Activated CD4-positive, alpha-beta T cell treated with anti-CD3 and anti-CD28 coated beads, Interleukin-2, amount 10 ng/mL, durations not matched to agents 7 days and 5 days (primary cell): ENCODE measurements at regions not wholly inside any gene's neighbourhood (a gene's known extent, or its start where the extent isn't known, plus 50 kb on each side); places are given as distances from the start of the nearest gene placed in this dataset.
"Not testable (repeated sequence)": the region's sequence is repeated elsewhere in the genome, so short reads cannot be mapped to it uniquely, and the experiment has no call there.

Experiments used
- CTCF ChIA-PET: fragments of 350-600 bp; sonication (Branson Sonifier 250); formaldehyde crosslinking; loops from one replicate; lab custom pipeline; 2021; ENCODE audit warnings: antibody characterized with exemption; lab: Charles Lee
- POLR2A ChIA-PET: fragments of 350-600 bp; sonication (Branson Sonifier 250); formaldehyde crosslinking; loops from one replicate; lab custom pipeline; 2021; ENCODE audit warnings: antibody characterized with exemption; lab: Charles Lee
- DNase-seq: peaks from one replicate; pipeline ENCODE4 v3.0.0-alpha.2; 2020
- H3K27ac Mint-ChIP-seq: one replicate; pipeline ENCODE4 v1.8.0; 2021; ENCODE audit warnings: mild to moderate bottlenecking, moderate library complexity, mixed read lengths
- H3K27me3 Mint-ChIP-seq: one replicate; pipeline ENCODE4 v1.8.0; 2021; ENCODE audit warnings: mixed read lengths
- H3K36me3 Mint-ChIP-seq: one replicate; pipeline ENCODE4 v1.8.0; 2021; ENCODE audit warnings: low read depth, mixed read lengths
- H3K4me1 Mint-ChIP-seq: one replicate; pipeline ENCODE4 v1.8.0; 2021; ENCODE audit warnings: mixed read lengths
- H3K4me3 Mint-ChIP-seq: one replicate; pipeline ENCODE4 v1.8.0; 2021; ENCODE audit warnings: mild to moderate bottlenecking, moderate library complexity, mixed read lengths
- H3K9me3 Mint-ChIP-seq: one replicate; pipeline ENCODE4 v1.8.0; 2021; ENCODE audit warnings: mixed read lengths

GRCh38 chr5:172541099-172541772 is 86.9 kb upstream of the SH3PXD2B start:
- ChIA-PET POLR2A (no interaction called here), CTCF (interaction anchor here (0.6 to 0.9 kb wide), 2 partner anchors 21 to 162 kb away, joined by 3 to 4 read pairs; no protein-coding TSS in a partner anchor)
- DNase-seq, result no peak
- no peaks in the 10 kb centered on the region for H3K36me3 Mint-ChIP-seq
- H3K9me3 Mint-ChIP-seq, result no peaks in the 10 kb centered on the region
- peaks cover under 1% of the 10 kb centered on the region for H3K27me3 Mint-ChIP-seq
- H3K4me3 Mint-ChIP-seq, result no peak overlapping the region
- no peaks in the 10 kb centered on the region for H3K4me1 Mint-ChIP-seq
- H3K27ac Mint-ChIP-seq, result no peak overlapping the region

- H3K27me3 Mint-ChIP-seq, result peaks cover 2% of the 10 kb centered on the region
- H3K27ac Mint-ChIP-seq, result no peak overlapping the region
- no peaks in the 10 kb centered on the region for H3K9me3 Mint-ChIP-seq
- H3K36me3 Mint-ChIP-seq, result no peaks in the 10 kb centered on the region
- CTCF ChIA-PET, result interaction anchor here (0.9 kb wide), 1 partner anchor 22 kb away, joined by 3 read pairs; no protein-coding TSS in a partner anchor
- POLR2A ChIA-PET, result no interaction called here
- no peak overlapping the region for H3K4me3 Mint-ChIP-seq
- no peaks in the 10 kb centered on the region for H3K4me1 Mint-ChIP-seq
- no peak for DNase-seq
Measured at GRCh38 chr5:172540099-172540870, 86.0 kb upstream of the SH3PXD2B start.

GRCh38 chr5:172535108-172535445 is 80.8 kb upstream of the SH3PXD2B start:
- CTCF ChIA-PET, result no interaction called here

GRCh38 chr5:172534229-172535107 is 80.1 kb upstream of the SH3PXD2B start:
- Mint-ChIP-seq H3K4me3 (no peak overlapping the region), H3K27ac (no peak overlapping the region), H3K27me3 (peaks cover 5% of the 10 kb centered on the region), H3K9me3 (no peaks in the 10 kb centered on the region), H3K36me3 (no peaks in the 10 kb centered on the region), H3K4me1 (no peaks in the 10 kb centered on the region)
- ChIA-PET POLR2A (no interaction called here), CTCF (no interaction called here)
- DNase-seq, result no peak

More at GRCh38 chr5:172535108-172535445, 80.8 kb upstream of the SH3PXD2B start:
- POLR2A ChIA-PET, result no interaction called here
- DNase-seq, result no peak
- no peaks in the 10 kb centered on the region for H3K4me1 Mint-ChIP-seq
- no peaks in the 10 kb centered on the region for H3K9me3 Mint-ChIP-seq
- peaks cover 5% of the 10 kb centered on the region for H3K27me3 Mint-ChIP-seq
- no peak overlapping the region for H3K27ac Mint-ChIP-seq
- no peak overlapping the region for H3K4me3 Mint-ChIP-seq
- no peaks in the 10 kb centered on the region for H3K36me3 Mint-ChIP-seq

GRCh38 chr5:172533399-172534228 is 79.3 kb upstream of the SH3PXD2B start:
- no peak overlapping the region for H3K27ac Mint-ChIP-seq
- DNase-seq, result no peak
- no peaks in the 10 kb centered on the region for H3K36me3 Mint-ChIP-seq
- H3K4me1 Mint-ChIP-seq, result no peaks in the 10 kb centered on the region
- no peak overlapping the region for H3K4me3 Mint-ChIP-seq
- peaks cover 5% of the 10 kb centered on the region for H3K27me3 Mint-ChIP-seq
- no peaks in the 10 kb centered on the region for H3K9me3 Mint-ChIP-seq
- POLR2A ChIA-PET, result no interaction called here
- CTCF ChIA-PET, result no interaction called here

DNA sequence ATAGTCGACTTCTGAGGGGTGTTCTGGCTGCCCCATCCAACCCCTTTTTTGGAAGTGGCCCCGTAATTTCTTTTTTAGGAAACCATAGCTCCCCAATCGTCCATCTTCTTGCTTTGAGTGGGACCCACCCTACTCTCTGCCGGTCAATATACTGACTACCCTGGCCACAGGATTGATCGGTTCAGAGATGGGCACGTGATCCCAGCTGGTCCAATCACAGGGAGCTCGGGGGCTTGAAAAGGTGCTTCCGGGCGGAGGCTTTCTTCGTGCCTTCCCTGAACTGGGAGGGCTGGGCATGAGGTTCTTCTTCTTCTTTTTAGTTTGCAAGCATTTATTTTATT is 78.7 kb upstream of the SH3PXD2B start:
- Mint-ChIP-seq H3K9me3 (no peaks in the 10 kb centered on the region), H3K4me3 (no peak overlapping the region), H3K27ac (no peak overlapping the region), H3K36me3 (no peaks in the 10 kb centered on the region), H3K27me3 (peaks cover 8% of the 10 kb centered on the region), H3K4me1 (no peaks in the 10 kb centered on the region)
- ChIA-PET CTCF (no interaction called here), POLR2A (no interaction called here)
- DNase-seq, result no peak

GRCh38 chr5:172532439-172532838 is 78.1 kb upstream of the SH3PXD2B start:
- H3K27me3 Mint-ChIP-seq, H3K36me3 Mint-ChIP-seq, DNase-seq, H3K4me3 Mint-ChIP-seq, H3K4me1 Mint-ChIP-seq, H3K9me3 Mint-ChIP-seq, H3K27ac Mint-ChIP-seq, POLR2A ChIA-PET: not testable (repeated sequence)
- CTCF ChIA-PET, result interaction anchor here (1.4 kb wide), 1 partner anchor 56 kb away, joined by 5 read pairs; no protein-coding TSS in a partner anchor

DNA sequence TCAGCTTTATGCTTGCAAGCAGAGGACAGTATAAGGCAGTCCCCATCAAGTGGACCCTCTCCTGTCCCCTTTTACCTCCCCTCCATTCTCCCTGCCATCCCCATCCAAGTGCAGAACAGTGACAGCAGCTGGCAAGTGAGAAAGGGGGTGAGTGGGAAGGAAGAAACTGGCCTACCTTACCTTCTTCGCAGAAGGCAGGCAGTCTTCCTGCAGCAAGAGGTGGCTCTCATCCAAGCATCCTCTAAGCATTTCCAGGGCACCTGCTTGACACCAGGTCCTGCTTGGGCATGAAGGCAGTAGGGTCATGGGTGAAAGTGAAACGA is 77.3 kb upstream of the SH3PXD2B start:
- H3K36me3 Mint-ChIP-seq, result no peaks in the 10 kb centered on the region
- H3K4me1 Mint-ChIP-seq, result no peaks in the 10 kb centered on the region
- H3K27ac Mint-ChIP-seq, result no peak overlapping the region
- ChIA-PET CTCF (interaction anchor here (1.4 kb wide), 1 partner anchor 56 kb away, joined by 5 read pairs; no protein-coding TSS in a partner anchor), POLR2A (no interaction called here)
- no peaks in the 10 kb centered on the region for H3K9me3 Mint-ChIP-seq
- H3K4me3 Mint-ChIP-seq, result no peak overlapping the region
- peaks cover 8% of the 10 kb centered on the region for H3K27me3 Mint-ChIP-seq
- no peak for DNase-seq

DNA sequence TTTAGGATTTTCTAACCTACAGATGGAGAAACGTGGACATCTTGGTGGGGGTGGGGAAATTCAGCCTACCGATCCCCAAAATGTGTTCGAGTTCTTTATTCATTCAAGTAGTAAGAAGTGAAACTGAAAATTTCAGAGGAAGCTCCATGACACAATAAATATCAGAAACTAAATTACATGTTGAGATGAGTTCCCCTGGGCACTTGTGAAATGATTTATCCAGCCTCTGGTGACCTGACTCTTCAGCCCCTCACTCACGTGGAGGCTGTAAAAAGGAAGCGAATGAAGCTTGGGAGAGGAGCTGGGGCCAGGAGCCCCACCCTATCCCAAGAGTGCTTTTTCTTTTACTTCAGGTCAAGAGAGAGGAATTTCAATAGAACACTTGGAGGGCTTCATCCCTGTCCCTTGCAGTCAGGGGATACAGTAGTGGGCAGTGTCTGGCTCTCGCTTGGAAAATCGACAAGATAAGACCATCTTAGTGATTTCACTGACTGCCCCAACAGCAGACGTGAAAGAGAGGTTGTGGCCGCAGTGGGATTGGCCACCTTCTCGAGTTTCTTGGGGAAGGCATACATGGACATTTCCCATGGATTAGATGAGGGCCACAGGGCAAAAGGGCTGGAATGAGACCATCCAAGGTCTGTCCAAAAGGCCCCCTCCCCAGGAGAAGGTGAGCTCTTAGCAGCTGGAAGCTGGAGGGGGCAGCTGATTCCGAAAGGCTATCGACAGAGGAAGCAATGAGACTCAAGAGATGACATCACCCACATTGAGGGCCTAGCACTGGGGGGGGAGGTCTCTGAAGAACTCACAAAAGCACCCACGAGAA is 76.8 kb upstream of the SH3PXD2B start:
- POLR2A ChIA-PET, result no interaction called here
- Mint-ChIP-seq H3K27me3 (peaks cover 6% of the 10 kb centered on the region), H3K9me3 (no peaks in the 10 kb centered on the region), H3K4me1 (no peaks in the 10 kb centered on the region), H3K4me3 (no peak overlapping the region), H3K36me3 (no peaks in the 10 kb centered on the region), H3K27ac (no peak overlapping the region)
- CTCF ChIA-PET, result interaction anchor here (1.4 kb wide), 1 partner anchor 57 kb away, joined by 5 read pairs; no protein-coding TSS in a partner anchor
- DNase-seq, result no peak

- H3K27me3 Mint-ChIP-seq, result peaks cover 6% of the 10 kb centered on the region
- no peak for DNase-seq
- H3K4me3 Mint-ChIP-seq, result no peak overlapping the region
- no peak overlapping the region for H3K27ac Mint-ChIP-seq
- ChIA-PET CTCF (no interaction called here), POLR2A (no interaction called here)
- H3K36me3 Mint-ChIP-seq, result no peaks in the 10 kb centered on the region
- no peaks in the 10 kb centered on the region for H3K9me3 Mint-ChIP-seq
- H3K4me1 Mint-ChIP-seq, result no peaks in the 10 kb centered on the region
Measured at GRCh38 chr5:172530406-172530805, 76.1 kb upstream of the SH3PXD2B start.

GRCh38 chr5:172529896-172530295 is 75.6 kb upstream of the SH3PXD2B start:
- Mint-ChIP-seq H3K4me1 (no peaks in the 10 kb centered on the region), H3K9me3 (no peaks in the 10 kb centered on the region), H3K36me3 (no peaks in the 10 kb centered on the region), H3K4me3 (no peak overlapping the region), H3K27me3 (peaks cover 6% of the 10 kb centered on the region), H3K27ac (no peak overlapping the region)
- ChIA-PET CTCF (no interaction called here), POLR2A (no interaction called here)
- DNase-seq, result no peak

- ChIA-PET CTCF (interaction anchor here (0.6 to 0.7 kb wide), 2 partner anchors 14 to 376 kb away, joined by 3 read pairs; no protein-coding TSS in a partner anchor), POLR2A (no interaction called here)
- Mint-ChIP-seq H3K27me3 (peaks cover 6% of the 10 kb centered on the region), H3K4me1 (no peaks in the 10 kb centered on the region), H3K27ac (no peak overlapping the region), H3K4me3 (no peak overlapping the region), H3K36me3 (no peaks in the 10 kb centered on the region), H3K9me3 (no peaks in the 10 kb centered on the region)
- no peak for DNase-seq
Measured at GRCh38 chr5:172528440-172528839, 74.1 kb upstream of the SH3PXD2B start.
